Mucosa of descending colon (tissue), 3 donors: ENCODE measurements at regions not wholly inside any gene's neighbourhood (a gene's known extent, or its start where the extent isn't known, plus 50 kb on each side); places are given as distances from the start of the nearest gene placed in this dataset.

Source experiments
- ATAC-seq: fragments of 200-7000 bp; cut with Tn5 transposase; one replicate; pipeline ENCODE4 v1.9.1; 2020; ENCODE audit warnings: mild to moderate bottlenecking, moderate library complexity
- DNase-seq, 3 donors: peaks; one replicate each; pipeline ENCODE4 v3.0.0-alpha.2; 2020
- H3K36me3 ChIP-seq: fragments of 200-600 bp; one replicate; pipeline ENCODE4 v1.8.0; 2021; ENCODE audit warnings: low read depth, mild to moderate bottlenecking
- H3K4me1 ChIP-seq: fragments of 200-600 bp; one replicate; pipeline ENCODE4 v1.8.0; 2021; ENCODE audit warnings: low read depth, mild to moderate bottlenecking
- H3K4me3 ChIP-seq: fragments of 200-600 bp; one replicate; pipeline ENCODE4 v1.8.0; 2021; ENCODE audit warnings: mild to moderate bottlenecking
- H3K9me3 ChIP-seq: fragments of 200-600 bp; one replicate; pipeline ENCODE4 v1.8.0; 2021; ENCODE audit warnings: mild to moderate bottlenecking
- intact Hi-C, 2 donors: fragments of 100-400 bp; cut with DNase I in 1 of 2; cut with micrococcal nuclease in 1 of 2; formaldehyde crosslinking; loops; one replicate each; pipeline versions ENCODE4 v1.11.0 to v1.11.1; 2022; cut with DNase I, micrococcal nuclease
- TF ChIP-seq, protein P1 (sequence below): fragments of 200-600 bp; IDR thresholded peaks from one replicate; pipeline ENCODE4 v1.8.0; 2022; ENCODE audit warnings: antibody characterized with exemption, mild to moderate bottlenecking
- donor health status: DM: no; HTN: no; CAD: no; lungs with moderate emphysema.
- donor health status: DM: no; HTN: no; CAD: no.
- donor health status: DM: no; HTN: yes; CAD: no.

DNA sequence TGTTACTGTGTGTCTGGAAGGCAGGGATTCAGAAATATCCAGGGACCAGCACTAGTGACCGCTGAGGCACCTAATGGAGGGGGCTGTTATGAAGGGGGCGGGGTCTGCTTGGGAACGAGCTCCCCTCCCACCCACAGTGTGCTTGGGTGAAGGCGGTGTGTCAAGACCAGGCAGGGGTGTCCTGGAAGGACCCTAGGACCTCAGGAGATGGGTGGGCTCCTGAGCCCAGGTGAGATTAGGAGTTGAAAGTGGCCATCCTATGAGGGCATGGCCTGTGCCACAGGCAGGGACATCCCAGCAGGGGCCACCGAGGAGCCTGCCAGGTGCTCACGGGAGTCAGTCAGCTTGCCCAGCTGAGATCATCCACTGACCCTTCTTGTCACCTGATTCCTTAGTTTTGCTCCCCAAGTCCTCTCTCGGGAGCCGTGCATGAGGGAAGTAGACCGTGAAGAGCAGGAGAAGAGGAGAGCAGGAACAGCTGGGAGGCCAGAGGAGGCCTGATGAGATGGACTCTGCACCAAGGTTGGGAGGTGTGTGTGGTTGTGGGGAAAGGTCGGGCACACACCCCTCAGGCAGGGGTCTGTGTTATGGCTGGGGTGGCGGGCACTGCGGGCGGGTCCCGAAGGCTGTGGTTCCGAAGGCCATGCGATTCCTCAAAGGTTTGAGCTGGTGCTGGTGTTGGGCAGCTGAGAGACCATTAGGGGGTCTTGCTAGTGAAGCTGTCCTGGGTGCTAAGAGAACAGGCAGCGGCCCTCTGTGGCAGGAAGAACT lies 180.9 kb upstream of the HS6ST1 start:
- DNase-seq: no peak

GRCh38 chr2:128500138-128500800 lies 181.6 kb upstream of the HS6ST1 start:
- Histone ChIP-seq H3K4me1 (no peaks in the 10 kb centered on the region), H3K4me3 (no peak overlapping the region), H3K36me3 (no peaks in the 10 kb centered on the region), H3K9me3 (no peaks in the 10 kb centered on the region)
- no peak for ATAC-seq
- TF ChIP-seq, protein P1, sequence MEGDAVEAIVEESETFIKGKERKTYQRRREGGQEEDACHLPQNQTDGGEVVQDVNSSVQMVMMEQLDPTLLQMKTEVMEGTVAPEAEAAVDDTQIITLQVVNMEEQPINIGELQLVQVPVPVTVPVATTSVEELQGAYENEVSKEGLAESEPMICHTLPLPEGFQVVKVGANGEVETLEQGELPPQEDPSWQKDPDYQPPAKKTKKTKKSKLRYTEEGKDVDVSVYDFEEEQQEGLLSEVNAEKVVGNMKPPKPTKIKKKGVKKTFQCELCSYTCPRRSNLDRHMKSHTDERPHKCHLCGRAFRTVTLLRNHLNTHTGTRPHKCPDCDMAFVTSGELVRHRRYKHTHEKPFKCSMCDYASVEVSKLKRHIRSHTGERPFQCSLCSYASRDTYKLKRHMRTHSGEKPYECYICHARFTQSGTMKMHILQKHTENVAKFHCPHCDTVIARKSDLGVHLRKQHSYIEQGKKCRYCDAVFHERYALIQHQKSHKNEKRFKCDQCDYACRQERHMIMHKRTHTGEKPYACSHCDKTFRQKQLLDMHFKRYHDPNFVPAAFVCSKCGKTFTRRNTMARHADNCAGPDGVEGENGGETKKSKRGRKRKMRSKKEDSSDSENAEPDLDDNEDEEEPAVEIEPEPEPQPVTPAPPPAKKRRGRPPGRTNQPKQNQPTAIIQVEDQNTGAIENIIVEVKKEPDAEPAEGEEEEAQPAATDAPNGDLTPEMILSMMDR: no peak
- DNase-seq: no peak
- intact Hi-C loops: no loop called here

More for the DNA sequence above, 180.9 kb upstream of the HS6ST1 start:
- no peaks in the 10 kb centered on the region for H3K9me3 ChIP-seq
- no peak for ATAC-seq
- intact Hi-C loops: no loop called here
- H3K36me3 ChIP-seq: no peaks in the 10 kb centered on the region
- TF ChIP-seq, protein P1: no peak
- H3K4me3 ChIP-seq: no peak overlapping the region
- no peaks in the 10 kb centered on the region for H3K4me1 ChIP-seq

DNA sequence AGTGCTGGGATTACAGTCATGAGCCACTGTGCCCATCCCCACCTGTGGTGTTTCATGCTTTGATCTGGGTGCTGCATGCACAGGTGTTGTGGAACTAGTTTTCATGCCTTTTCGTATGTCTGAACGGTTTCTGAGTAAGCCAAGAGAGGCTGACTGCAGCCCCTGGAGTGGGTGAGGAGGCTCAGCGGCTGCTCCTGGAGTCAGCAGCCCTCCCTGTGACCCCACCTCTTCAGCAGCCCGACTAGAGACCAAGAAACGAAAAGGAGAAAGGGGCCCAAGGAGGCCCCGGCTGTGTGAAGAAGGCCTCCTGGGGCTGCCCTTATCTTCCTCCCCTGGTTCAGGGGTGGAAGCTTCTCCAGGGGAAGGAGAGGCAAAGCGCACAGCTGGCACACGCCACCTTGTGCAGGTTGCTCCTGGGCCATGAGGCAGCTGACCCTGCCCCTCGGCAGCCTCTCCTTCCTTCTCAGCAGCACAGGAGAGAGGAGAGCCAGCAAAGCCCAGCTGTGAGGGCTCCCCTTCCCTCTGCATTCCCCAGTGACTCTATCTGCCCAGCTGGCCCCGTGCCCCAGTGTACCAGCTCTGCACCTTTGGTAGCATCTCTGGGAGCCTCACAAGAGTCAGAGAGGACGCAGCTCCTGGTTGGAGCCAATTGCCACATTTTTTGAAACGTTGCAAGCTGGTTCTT lies 182.5 kb upstream of the HS6ST1 start:
- ATAC-seq (no peak), DNase-seq (no peak)
- no peaks in the 10 kb centered on the region for H3K36me3 ChIP-seq
- intact Hi-C loops: no loop called here
- TF ChIP-seq, protein P1: no peak
- H3K9me3 ChIP-seq: no peaks in the 10 kb centered on the region
- H3K4me3 ChIP-seq: no peak overlapping the region
- no peaks in the 10 kb centered on the region for H3K4me1 ChIP-seq

DNA sequence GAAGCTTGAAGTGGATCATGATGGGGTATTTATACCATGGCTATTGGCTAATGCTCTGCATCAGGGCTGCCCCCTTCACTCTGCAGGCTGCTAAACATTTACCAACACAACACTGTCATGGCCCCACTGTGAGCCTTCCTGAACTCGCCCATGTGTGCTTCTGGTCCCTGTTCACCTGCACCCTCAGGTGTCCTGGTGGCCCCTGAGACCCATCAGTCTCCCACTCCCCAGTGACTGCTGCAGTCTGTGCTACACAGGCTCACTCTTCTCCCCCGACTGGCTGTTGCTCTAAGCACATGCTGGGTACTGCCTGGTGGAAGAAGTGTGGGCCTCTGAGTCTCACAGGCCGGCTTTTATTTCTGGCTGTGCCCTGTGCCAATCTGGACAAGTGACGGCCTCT lies 183.0 kb upstream of the HS6ST1 start:
- no peaks in the 10 kb centered on the region for H3K4me1 ChIP-seq
- TF ChIP-seq, protein P1: no peak
- ATAC-seq (no peak), DNase-seq (no peak)
- no peaks in the 10 kb centered on the region for H3K36me3 ChIP-seq
- no peaks in the 10 kb centered on the region for H3K9me3 ChIP-seq
- no peak overlapping the region for H3K4me3 ChIP-seq
- intact Hi-C loops: no loop called here

- no peaks in the 10 kb centered on the region for H3K4me1 ChIP-seq
- TF ChIP-seq, protein P1: no peak
- H3K36me3 ChIP-seq: no peaks in the 10 kb centered on the region
- ATAC-seq (no peak), DNase-seq (no peak)
- no peaks in the 10 kb centered on the region for H3K9me3 ChIP-seq
- intact Hi-C loops: no loop called here
- no peak overlapping the region for H3K4me3 ChIP-seq
Measured at GRCh38 chr2:128502200-128502599, 183.5 kb upstream of the HS6ST1 start.
